ENCODE measurements at regions not wholly inside any gene's neighbourhood (a gene's known extent, or its start where the extent isn't known, plus 50 kb on each side); places are given as distances from the start of the nearest gene placed in this dataset.

GRCh38 chr22:48088251-48088650, 1325.8 kb downstream of the TBC1D22A start:
- TF ChIP-seq CTCF (IDR thresholded peaks at IDR 0.05; ENCODE audit: low read length), result no peak
- no peak for TF ChIP-seq EZH2phosphoT487 (IDR thresholded peaks at IDR 0.05; ENCODE audit: low read length)
- no peak for TF ChIP-seq EZH2 (optimal IDR thresholded peaks at IDR 0.05; ENCODE audit: low read depth, low read length)

Measured in MM.1S (cell line).